Spleen (tissue), 11 donors: ENCODE measurements at regions not wholly inside any gene's neighbourhood (a gene's known extent, or its start where the extent isn't known, plus 50 kb on each side); places are given as distances from the start of the nearest gene placed in this dataset.

Experiments
- DNase-seq: peaks from one replicate; pipeline ENCODE4 v3.0.0-alpha.2; 2020
- H3K27ac ChIP-seq, 8 donors: fragments of 200-600 bp; sonication (generic) in 7 of 8; 1 replicate in 4 of 8; 2 replicates in 4 of 8; pipeline versions ENCODE4 v1.5.0 to v1.8.0; 2016 to 2021; ENCODE audit warnings: inconsistent platforms in 4 of 8, mild to moderate bottlenecking in 4 of 8, moderate library complexity in 1 of 8
- H3K27me3 ChIP-seq, 7 donors: fragments of 200-600 bp; sonication (generic) in 6 of 7; replicated peaks in 1 of 7; 1 replicate in 4 of 7; 2 replicates in 3 of 7; pipeline versions ENCODE4 v1.5.0 to v1.8.0; 2016 to 2021; ENCODE audit warnings: inconsistent platforms in 3 of 7, mild to moderate bottlenecking in 1 of 7
- H3K36me3 ChIP-seq, 6 donors: fragments of 200-600 bp; sonication (generic) in 5 of 6; 1 replicate in 4 of 6; 2 replicates in 2 of 6; pipeline versions ENCODE4 v1.5.0 to v1.8.0; 2016 to 2021; ENCODE audit warnings: inconsistent platforms in 2 of 6
- H3K4me1 ChIP-seq, 6 donors: fragments of 200-600 bp; sonication (generic) in 5 of 6; 1 replicate in 3 of 6; 2 replicates in 3 of 6; pipeline versions ENCODE4 v1.5.0 to v1.8.0; 2016 to 2021; ENCODE audit warnings: inconsistent platforms in 3 of 6
- H3K4me3 ChIP-seq, 8 donors: fragments of 200-600 bp; sonication (generic) in 7 of 8; 1 replicate in 4 of 8; 2 replicates in 4 of 8; pipeline versions ENCODE4 v1.5.0 to v1.8.0; 2016 to 2021; ENCODE audit warnings: inconsistent platforms in 4 of 8, mild to moderate bottlenecking in 4 of 8, moderate library complexity in 2 of 8
- H3K9me3 ChIP-seq, 8 donors: fragments of 200-600 bp; sonication (generic) in 7 of 8; 1 replicate in 4 of 8; 2 replicates in 4 of 8; pipeline versions ENCODE4 v1.5.0 to v1.8.0; 2016 to 2021; ENCODE audit warnings: inconsistent platforms in 4 of 8
- CTCF ChIP-seq, 11 experiments: fragments of 200-600 bp in 7 of 11; fragments of 450-650 bp in 4 of 11; sonication (generic) in 4 of 11; IDR thresholded peaks in 8 of 11; conservative IDR thresholded peaks in 3 of 11; 1 replicate in 7 of 11; 2 replicates in 4 of 11; pipeline versions ENCODE4 v1.4.0 to v1.8.0; 2016 to 2021; ENCODE audit warnings: antibody characterized with exemption in 11 of 11, inconsistent platforms in 4 of 11, mild to moderate bottlenecking in 1 of 11
- POLR2A ChIP-seq, 3 donors: fragments of 450-650 bp; IDR thresholded peaks; one replicate each; pipeline ENCODE4 v1.5.1; 2017; ENCODE audit warnings: antibody characterized with exemption in 3 of 3, mild to moderate bottlenecking in 1 of 3
- POLR2AphosphoS5 ChIP-seq, 3 donors: sonication (generic); formaldehyde crosslinking; IDR thresholded peaks; one replicate each; pipeline ENCODE4 v1.5.1; 2017; ENCODE audit warnings: antibody characterized with exemption in 3 of 3
- WGBS, 5 donors: extraction: QIAGEN DNeasy Blood & Tissue Kit in 3 of 5; methylation state at CpG; one replicate each; pipeline versions ENCODE4 v1.1.5 to v1.1.7; 2013 to 2018; 5-methylcytosine and 5-hydroxymethylcytosine counted together
- intact Hi-C: fragments of 100-400 bp; cut with DNase I; formaldehyde crosslinking; loops from one replicate; pipeline ENCODE4 v1.15.0; 2023; ENCODE audit warnings: low total_unique reads
- donor health status: healthy with polysubstance abuse.
- donor health status: DM: no; HTN: no; CAD: no; lungs with moderate emphysema.
- donor health status: DM: no; HTN: no; CAD: no.
- donor health status: Bipolar disorder and iron deficiency.
- donor health status: healthy.
- donor health status: DM: no; HTN: no; CAD: no.
- donor health status: DM: yes; HTN: yes; CAD: no.

GRCh38 chr16:86939609-86940008 lies 361.3 kb downstream of the FOXL1 start:
- intact Hi-C loops = no loop called here
- 88 to 94% (median 91%) methylated on average over 2 of the region's 2 CpGs for WGBS, 5 donors

GRCh38 chr16:86941731-86942130 lies 363.4 kb downstream of the FOXL1 start:
- DNase-seq = no peak
- TF ChIP-seq POLR2A (IDR thresholded peaks at IDR 0.05) = no peak
- no peak for TF ChIP-seq CTCF (IDR thresholded peaks at IDR 0.05 in 8 of 11, conservative IDR thresholded peaks at IDR 0.05 in 3 of 11)
- no peak for TF ChIP-seq POLR2AphosphoS5 (IDR thresholded peaks at IDR 0.05)
- intact Hi-C loops = no loop called here
- no peak overlapping the region for H3K27ac ChIP-seq
- WGBS, 5 donors = 84 to 96% (median 93%) methylated on average over 6 of the region's 6 CpGs
- H3K4me3 ChIP-seq = no peak overlapping the region
- H3K27me3 ChIP-seq = peaks cover 0 to 60% (median 0%) of the 10 kb centered on the region in 7 donors
- H3K36me3 ChIP-seq = no peaks in the 10 kb centered on the region
- H3K9me3 ChIP-seq = peaks cover 0 to 26% (median 11%) of the 10 kb centered on the region in 8 donors
- no peaks in the 10 kb centered on the region for H3K4me1 ChIP-seq

More at GRCh38 chr16:86939609-86940008, 361.3 kb downstream of the FOXL1 start:
- H3K27me3 ChIP-seq = peaks cover 0 to 65% (median 0%) of the 10 kb centered on the region in 7 donors
- no peaks in the 10 kb centered on the region for H3K36me3 ChIP-seq
- no peak for DNase-seq
- H3K9me3 ChIP-seq = peaks cover 0 to 26% (median 11%) of the 10 kb centered on the region in 8 donors
- H3K27ac ChIP-seq = no peak overlapping the region
- TF ChIP-seq CTCF (IDR thresholded peaks at IDR 0.05 in 8 of 11, conservative IDR thresholded peaks at IDR 0.05 in 3 of 11) (no peak), POLR2A (IDR thresholded peaks at IDR 0.05) (no peak), POLR2AphosphoS5 (IDR thresholded peaks at IDR 0.05) (no peak)
- no peak overlapping the region for H3K4me3 ChIP-seq
- H3K4me1 ChIP-seq = peaks cover 0 to 10% (median 3%) of the 10 kb centered on the region in 6 donors

GRCh38 chr16:86942151-86943051 lies 364.1 kb downstream of the FOXL1 start:
- H3K4me3 ChIP-seq = no peak overlapping the region
- intact Hi-C loops = no loop called here
- H3K4me1 ChIP-seq = no peaks in the 10 kb centered on the region
- TF ChIP-seq CTCF (IDR thresholded peaks at IDR 0.05 in 8 of 11, conservative IDR thresholded peaks at IDR 0.05 in 3 of 11) (no peak), POLR2A (IDR thresholded peaks at IDR 0.05) (no peak), POLR2AphosphoS5 (IDR thresholded peaks at IDR 0.05) (no peak)
- 75 to 87% (median 81%) methylated on average over 18 to 21 of the region's 21 CpGs for WGBS, 5 donors
- H3K27ac ChIP-seq = no peak overlapping the region
- no peaks in the 10 kb centered on the region for H3K36me3 ChIP-seq
- H3K9me3 ChIP-seq = peaks cover 0 to 26% (median 11%) of the 10 kb centered on the region in 8 donors
- H3K27me3 ChIP-seq = peaks cover 0 to 60% (median 0%) of the 10 kb centered on the region in 7 donors
- DNase-seq = no peak
